Stimulated activated naive CD4-positive, alpha-beta T cell (primary cell): ENCODE measurements at regions not wholly inside any gene's neighbourhood (a gene's known extent, or its start where the extent isn't known, plus 50 kb on each side); places are given as distances from the start of the nearest gene placed in this dataset.
"Not testable (repeated sequence)": the region's sequence is repeated elsewhere in the genome, so short reads cannot be mapped to it uniquely, and the experiment has no call there.

Experiments
- DNase-seq, 6 experiments: peaks; one replicate each; lab custom pipeline; 2025; lab: John Stamatoyannopoulos, UW

DNA sequence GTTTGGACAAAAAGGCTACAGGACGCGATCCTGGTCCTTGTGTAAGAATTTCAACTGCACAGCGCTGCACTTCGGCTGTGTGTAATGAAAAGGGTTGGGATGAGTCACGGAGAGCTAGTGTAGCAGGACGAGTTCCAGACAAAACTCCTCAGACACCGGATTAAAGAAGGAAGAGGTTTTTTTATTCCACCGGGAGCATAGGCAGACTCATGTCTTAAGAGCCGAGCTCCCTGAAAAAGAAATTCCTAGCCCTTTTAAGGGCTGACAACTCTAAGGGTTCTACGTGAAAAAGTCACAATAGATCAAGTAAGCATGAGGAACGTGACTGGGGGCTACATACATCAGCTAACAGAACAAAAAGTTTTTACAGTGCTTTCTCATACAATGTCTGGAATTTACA lies 54.8 kb upstream of the FAM90A1 start:
- DNase-seq: not testable (repeated sequence)

DNA sequence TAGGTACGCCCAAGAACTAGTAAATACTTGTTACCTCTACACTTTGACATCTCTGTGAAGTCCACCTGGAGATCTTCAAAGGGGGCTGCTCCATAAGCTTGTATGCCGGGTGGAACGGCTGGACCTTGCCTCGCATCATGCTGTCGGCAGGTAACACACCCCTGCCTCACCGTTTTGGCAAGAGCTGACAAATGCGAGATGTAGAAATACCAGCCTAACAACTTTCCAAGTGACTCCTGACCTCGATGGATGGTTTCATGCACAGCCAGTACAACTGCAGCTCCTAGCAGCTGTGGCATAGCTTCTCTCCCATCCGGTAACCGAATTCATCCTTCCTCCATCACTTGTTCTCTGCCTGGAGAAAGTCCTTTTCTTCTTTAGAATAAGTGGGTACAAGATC lies 58.3 kb upstream of the FAM90A1 start:
- DNase-seq: not testable (repeated sequence)

GRCh38 chr12:8291764-8292163 lies 64.3 kb upstream of the FAM90A1 start:
- not testable (repeated sequence) for DNase-seq

- DNase-seq: not testable (repeated sequence)
Observed at GRCh38 chr12:8294662-8295061, 67.2 kb upstream of the FAM90A1 start.

DNA sequence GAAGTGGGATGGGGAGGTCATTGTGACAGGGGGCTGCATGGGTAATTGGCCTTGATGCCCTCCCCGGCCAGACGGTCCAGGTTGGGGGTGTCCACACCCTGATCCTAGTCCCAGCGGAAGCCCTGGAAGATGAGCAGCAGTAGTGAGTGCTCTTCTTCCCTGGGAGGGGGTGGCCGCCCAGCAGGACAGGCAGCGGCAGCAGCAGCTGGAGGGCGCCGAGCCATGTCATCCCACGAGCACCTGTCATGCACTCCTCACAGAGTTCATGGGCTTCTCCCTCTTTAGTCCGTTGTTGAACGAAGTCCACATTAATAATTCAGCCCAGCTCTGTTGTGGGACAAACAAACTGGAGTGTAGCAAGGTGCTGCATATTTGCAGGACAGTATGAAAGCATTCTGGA lies 81.2 kb upstream of the FAM90A1 start:
- DNase-seq: not testable (repeated sequence)

GRCh38 chr12:8315997-8316396 lies 88.6 kb upstream of the FAM90A1 start:
- DNase-seq: not testable (repeated sequence)

DNA sequence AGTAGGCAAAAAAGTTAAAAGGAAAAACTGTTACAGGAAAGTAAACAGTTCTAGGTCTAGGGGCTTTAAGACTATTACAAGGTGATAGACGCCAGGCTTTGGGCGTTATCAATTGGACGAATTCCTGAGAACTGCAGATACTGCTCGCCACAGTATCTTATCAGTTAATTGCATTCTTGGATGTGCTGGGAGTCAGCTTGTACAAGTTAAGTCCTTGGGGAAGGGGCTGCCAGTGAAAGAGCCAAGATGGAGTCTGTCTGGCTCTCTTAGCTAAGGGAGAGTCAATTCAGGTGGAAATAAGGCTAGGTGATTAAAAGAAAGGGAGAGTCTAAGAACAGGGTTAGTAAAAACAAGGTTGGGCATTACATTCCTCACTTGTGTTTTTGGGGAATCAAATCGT lies 90.3 kb upstream of the FAM90A1 start:
- not testable (repeated sequence) for DNase-seq

DNA sequence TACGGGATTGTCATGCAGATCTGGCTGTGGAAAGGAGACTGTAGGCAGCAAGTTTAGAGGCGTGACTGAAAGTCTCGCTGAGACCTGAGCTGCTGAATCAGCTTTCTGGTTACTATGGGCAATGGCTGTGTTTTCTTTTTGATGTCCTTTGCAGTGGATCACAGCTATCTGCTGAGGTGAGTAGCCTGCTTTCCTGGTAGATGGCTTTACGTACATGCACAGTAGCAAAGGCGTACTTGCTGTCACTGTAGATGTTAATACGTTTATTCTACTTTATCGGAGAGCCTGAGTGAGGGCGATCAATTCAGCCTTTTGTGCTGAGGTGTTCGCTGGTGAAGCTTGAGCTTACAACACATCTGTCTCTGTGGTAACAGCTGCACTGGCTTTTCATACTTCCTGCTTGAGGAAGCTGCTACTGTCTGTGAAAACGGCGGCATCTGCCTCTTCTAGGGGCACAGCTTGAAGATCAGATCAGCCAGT lies 92.9 kb upstream of the FAM90A1 start:
- peak in 4 of 6 experiments; percentile 3 to 70 (median 56) for DNase-seq

DNA sequence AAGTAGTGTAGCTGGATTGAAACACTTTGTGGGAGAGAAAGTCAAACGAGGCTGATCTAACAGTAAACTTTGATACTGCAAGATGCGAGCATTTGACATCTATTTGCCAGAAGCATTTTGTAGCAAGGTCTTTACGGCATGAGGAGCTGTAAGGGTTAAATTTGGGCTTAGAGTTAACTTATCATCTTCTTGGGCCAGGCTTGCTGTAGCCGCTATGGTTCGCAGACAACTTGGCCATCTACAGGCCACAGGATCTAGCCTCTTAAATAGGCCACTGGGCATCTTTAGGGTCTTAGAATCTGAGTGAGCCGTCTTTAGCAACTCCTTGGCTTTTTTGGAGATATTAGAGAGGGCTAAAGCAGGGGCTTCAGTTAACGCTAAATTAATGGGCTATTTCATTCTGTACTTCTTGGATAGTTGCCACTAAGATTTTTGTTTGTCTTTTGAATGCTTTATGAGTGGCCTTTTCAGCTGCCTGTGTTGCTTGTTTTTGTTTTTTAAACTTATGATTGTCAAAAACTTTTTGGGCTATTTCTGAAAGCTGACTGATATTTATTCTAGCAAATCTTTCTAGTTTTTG lies 93.5 kb upstream of the FAM90A1 start:
- not testable (repeated sequence) for DNase-seq

DNA sequence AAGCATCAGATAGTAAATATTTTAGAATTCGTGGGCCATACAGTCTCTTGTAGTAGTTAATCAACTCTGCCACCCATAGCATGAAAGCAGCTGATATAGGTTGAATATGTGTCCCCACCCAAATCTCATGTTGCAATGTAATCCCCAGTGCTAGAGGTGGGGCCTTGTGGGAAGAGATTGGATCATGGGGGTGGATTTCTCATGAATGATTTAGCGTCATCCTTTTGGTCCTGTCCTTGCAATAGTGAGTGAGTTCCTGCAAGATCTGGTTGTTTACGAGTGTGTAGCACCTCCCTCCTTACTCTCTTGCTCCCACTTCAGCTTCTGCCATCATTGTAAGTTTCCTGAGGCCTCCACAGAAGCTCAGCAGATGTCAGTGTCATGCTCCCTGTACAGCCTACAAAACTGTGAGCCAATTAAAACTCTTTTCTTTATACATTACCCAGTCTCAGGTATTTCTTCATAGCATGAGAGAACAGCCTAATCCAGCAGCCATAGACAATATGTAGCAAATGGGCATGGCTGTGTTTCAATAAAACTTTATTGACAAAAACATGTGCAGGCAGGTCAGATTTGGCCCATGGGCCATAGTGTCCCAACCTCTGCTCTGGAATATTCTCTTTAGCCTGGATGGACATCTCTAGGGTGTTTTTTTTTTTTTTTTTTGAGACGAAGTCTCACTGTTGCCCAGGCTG lies 97.9 kb upstream of the FAM90A1 start:
- not testable (repeated sequence) for DNase-seq

GRCh38 chr12:8328835-8329234 lies 101.4 kb upstream of the FAM90A1 start:
- DNase-seq: not testable (repeated sequence)

GRCh38 chr12:8332373-8332772 lies 105.0 kb upstream of the FAM90A1 start:
- DNase-seq: not testable (repeated sequence)

- DNase-seq: not testable (repeated sequence)
Observed at GRCh38 chr12:8351073-8351472, 104.7 kb upstream of the CLEC6A start.

DNA sequence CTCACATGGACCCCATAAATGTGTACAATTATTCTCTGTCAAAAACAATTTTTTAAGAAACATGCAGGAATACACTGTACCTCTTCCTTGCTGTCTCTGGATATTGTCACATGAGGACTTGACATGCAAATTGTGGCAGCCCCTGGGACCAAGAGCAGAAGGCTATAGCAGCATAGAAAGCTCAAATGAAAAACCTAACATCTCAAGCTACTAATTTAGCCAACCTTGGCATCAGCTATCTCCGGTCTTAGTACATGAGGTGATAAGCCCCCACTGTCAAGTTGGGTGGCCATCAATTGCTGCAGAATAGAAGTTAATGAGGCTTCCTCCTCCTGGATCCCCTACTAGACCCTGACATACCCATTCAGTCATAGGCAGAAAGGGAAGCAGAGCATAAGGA lies 101.0 kb upstream of the CLEC6A start:
- not testable (repeated sequence) for DNase-seq

- DNase-seq: not testable (repeated sequence)
Observed at GRCh38 chr12:8355531-8355930, 100.2 kb upstream of the CLEC6A start.

GRCh38 chr12:8373744-8374143 lies 82.0 kb upstream of the CLEC6A start:
- not testable (repeated sequence) for DNase-seq

DNA sequence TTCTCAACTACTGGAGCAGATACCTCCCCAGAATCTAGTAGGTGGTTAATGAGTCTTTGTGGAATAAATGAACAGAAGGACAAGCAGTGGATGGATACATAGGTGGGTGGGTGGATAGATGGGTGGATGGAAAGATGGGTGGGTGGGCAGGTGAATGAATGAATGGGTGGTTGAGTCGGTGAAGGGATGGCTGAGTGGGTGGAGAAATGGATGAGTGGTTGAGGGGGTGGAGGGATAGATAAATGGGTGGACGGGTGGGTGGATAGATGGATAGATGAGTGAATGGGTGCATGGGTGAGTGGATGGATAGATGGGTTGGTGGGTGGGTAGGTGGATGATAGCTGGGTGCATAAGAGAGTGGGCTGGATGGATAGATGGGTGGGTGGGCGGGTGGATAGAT lies 80.6 kb upstream of the CLEC6A start:
- DNase-seq: not testable (repeated sequence)

GRCh38 chr12:8377756-8378155 lies 78.0 kb upstream of the CLEC6A start:
- DNase-seq: not testable (repeated sequence)

GRCh38 chr12:8382556-8382955 lies 73.2 kb upstream of the CLEC6A start:
- DNase-seq: not testable (repeated sequence)

- not testable (repeated sequence) for DNase-seq
Observed at GRCh38 chr12:8384686-8385085, 71.1 kb upstream of the CLEC6A start.

DNA sequence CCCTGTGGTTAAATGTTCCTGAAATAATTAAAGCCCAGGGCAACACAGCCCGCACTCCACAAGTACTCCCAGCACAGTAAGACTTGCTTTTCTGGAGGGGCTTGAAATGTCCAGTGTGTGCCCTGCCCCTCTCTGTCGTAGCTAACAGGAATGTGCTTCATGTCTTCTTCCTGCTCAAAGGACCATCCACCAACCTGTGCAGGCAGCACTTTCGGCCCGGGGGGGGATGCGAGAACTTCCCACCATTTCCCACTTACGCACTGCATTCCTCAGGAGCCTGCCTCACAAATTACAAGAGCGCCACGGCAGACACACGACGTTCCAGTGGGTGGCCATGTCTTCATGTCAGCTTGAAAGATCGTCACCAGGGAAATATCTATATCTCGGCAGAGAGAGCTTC lies 70.3 kb upstream of the CLEC6A start:
- not testable (repeated sequence) for DNase-seq

GRCh38 chr12:8386661-8387060 lies 69.1 kb upstream of the CLEC6A start:
- not testable (repeated sequence) for DNase-seq

GRCh38 chr12:8389296-8389695 lies 66.5 kb upstream of the CLEC6A start:
- DNase-seq: not testable (repeated sequence)
